WTC11 (cell line): ENCODE measurements at regions not wholly inside any gene's neighbourhood (a gene's known extent, or its start where the extent isn't known, plus 50 kb on each side); places are given as distances from the start of the nearest gene placed in this dataset.

Experiments used
- ATAC-seq: fragments of 200-7000 bp; cut with Tn5 transposase; 2 replicates; pipeline ENCODE4 v1.10.0; 2021; ENCODE audit warnings: mild to moderate bottlenecking, moderate library complexity
- CTCF ChIA-PET: fragments of 300-600 bp; sonication (Branson Sonifier 250); formaldehyde crosslinking; loops from one replicate; lab custom pipeline; 2021; ENCODE audit warnings: antibody characterized with exemption; lab: Charles Lee
- POLR2A ChIA-PET: fragments of 350-600 bp; sonication (Branson Sonifier 250); formaldehyde crosslinking; loops from one replicate; lab custom pipeline; 2021; ENCODE audit warnings: antibody characterized with exemption; lab: Charles Lee
- DNase-seq: peaks from one replicate; pipeline ENCODE4 v3.0.0; 2021; ENCODE audit warnings: low spot score
- H3K27ac Mint-ChIP-seq: 2 replicates; pipeline ENCODE4 v1.8.0; 2021; ENCODE audit warnings: mixed read lengths
- H3K27me3 Mint-ChIP-seq: 2 replicates; pipeline ENCODE4 v1.8.0; 2021; ENCODE audit warnings: low read depth, mild to moderate bottlenecking, moderate library complexity, mixed read lengths
- H3K36me3 Mint-ChIP-seq: 2 replicates; pipeline ENCODE4 v1.8.0; 2021; ENCODE audit warnings: mixed read lengths
- H3K4me1 Mint-ChIP-seq: 2 replicates; pipeline ENCODE4 v1.8.0; 2022; ENCODE audit warnings: mixed read lengths
- H3K4me3 Mint-ChIP-seq: 2 replicates; pipeline ENCODE4 v1.8.0; 2021; ENCODE audit warnings: mild to moderate bottlenecking, moderate library complexity, mixed read lengths
- H3K9me3 Mint-ChIP-seq: 2 replicates; pipeline ENCODE4 v1.8.0; 2021; ENCODE audit warnings: mixed read lengths
- ARID4B ChIP-seq: sonication (generic); formaldehyde crosslinking; IDR thresholded peaks from 2 replicates; pipeline ENCODE4 v1.8.0; 2023; ENCODE audit warnings: missing genetic modification reagents, mild to moderate bottlenecking, borderline replicate concordance
- ATF3 ChIP-seq: sonication (generic); formaldehyde crosslinking; conservative IDR thresholded peaks from 2 replicates; pipeline ENCODE4 v1.8.1; 2022; ENCODE audit warnings: mild to moderate bottlenecking, missing genetic modification reagents
- ESRRA ChIP-seq: sonication (generic); formaldehyde crosslinking; IDR thresholded peaks from 2 replicates; pipeline ENCODE4 v1.8.1; 2022; ENCODE audit warnings: mild to moderate bottlenecking, missing genetic modification reagents, borderline replicate concordance
- IRF1 ChIP-seq: sonication (generic); formaldehyde crosslinking; IDR thresholded peaks from 2 replicates; pipeline ENCODE4 v1.8.0; 2023; ENCODE audit warnings: missing genetic modification reagents
- NFE2L1 ChIP-seq: sonication (generic); formaldehyde crosslinking; IDR thresholded peaks from 2 replicates; pipeline ENCODE4 v1.8.1; 2023; ENCODE audit warnings: missing genetic modification reagents
- NR1H2 ChIP-seq: sonication (generic); formaldehyde crosslinking; IDR thresholded peaks from 2 replicates; pipeline ENCODE4 v1.9.0; 2021; ENCODE audit warnings: mild to moderate bottlenecking, moderate library complexity, missing genetic modification reagents
- OVOL2 ChIP-seq: fragments of 250-450 bp; sonication (Bioruptor Pico); IDR thresholded peaks from 2 replicates; pipeline ENCODE4 v1.9.0; 2021; ENCODE audit warnings: mild to moderate bottlenecking, borderline replicate concordance
- PRRX2 ChIP-seq: fragments of 250-450 bp; sonication (Bioruptor Pico); IDR thresholded peaks from 2 replicates; pipeline ENCODE4 v1.8.0; 2021; ENCODE audit warnings: mild to moderate bottlenecking
- SMAD3 ChIP-seq: sonication (generic); formaldehyde crosslinking; IDR thresholded peaks from 2 replicates; pipeline ENCODE4 v1.8.0; 2022; ENCODE audit warnings: missing genetic modification reagents, mild to moderate bottlenecking, borderline replicate concordance
- SP1 ChIP-seq: sonication (generic); formaldehyde crosslinking; conservative IDR thresholded peaks from 2 replicates; pipeline ENCODE4 v1.8.1; 2022; ENCODE audit warnings: missing genetic modification reagents
- ZNF121 ChIP-seq: sonication (generic); formaldehyde crosslinking; IDR thresholded peaks from 2 replicates; pipeline ENCODE4 v1.8.0; 2023; ENCODE audit warnings: missing genetic modification reagents
- ZNF425 ChIP-seq: fragments of 250-450 bp; sonication (Bioruptor Pico); conservative IDR thresholded peaks from 2 replicates; pipeline ENCODE4 v1.9.0; 2021; ENCODE audit warnings: mild to moderate bottlenecking
- TF ChIP-seq, protein P1 (sequence below): fragments of 250-450 bp; sonication (Bioruptor Pico); IDR thresholded peaks from 2 replicates; pipeline ENCODE4 v1.9.0; 2021; ENCODE audit warnings: mild to moderate bottlenecking
- TF ChIP-seq, protein P2 (sequence below): sonication (generic); formaldehyde crosslinking; IDR thresholded peaks from 2 replicates; pipeline ENCODE4 v1.8.1; 2023; ENCODE audit warnings: mild to moderate bottlenecking, missing genetic modification reagents
- TF ChIP-seq, protein P3 (sequence below): sonication (generic); formaldehyde crosslinking; IDR thresholded peaks from 2 replicates; pipeline ENCODE4 v1.8.1; 2023; ENCODE audit warnings: mild to moderate bottlenecking, missing genetic modification reagents

DNA sequence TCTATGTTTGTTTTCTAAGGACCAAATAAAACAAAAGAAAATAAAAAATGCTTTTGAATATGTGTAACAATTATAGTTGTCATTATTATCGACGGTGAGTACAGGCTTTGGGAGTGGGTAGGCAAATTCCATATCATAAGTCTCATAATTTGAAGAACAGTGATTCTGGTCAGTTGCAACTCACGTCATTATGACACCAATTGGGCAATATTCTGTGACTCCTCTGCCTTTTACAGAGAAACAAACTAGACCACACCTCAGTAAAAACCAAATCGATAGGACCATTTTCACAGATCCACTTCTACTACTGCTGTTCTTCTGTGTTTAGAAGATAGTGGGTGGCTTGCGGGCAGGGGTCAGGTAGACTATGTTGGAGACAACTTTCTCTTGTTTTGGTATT, 250.1 kb downstream of the C4orf33 start:
- no peak overlapping the region for H3K27ac Mint-ChIP-seq
- no peaks in the 10 kb centered on the region for H3K27me3 Mint-ChIP-seq
- no peak for ATAC-seq
- H3K36me3 Mint-ChIP-seq, result no peaks in the 10 kb centered on the region
- ChIA-PET CTCF (interaction anchor here (2.1 kb wide), 1 partner anchor 295 kb away, joined by 6 read pairs; no protein-coding TSS in a partner anchor), POLR2A (no interaction called here)
- TF ChIP-seq IRF1 (no peak), ZNF121 (CRISPR knock-in tag) (no peak), ATF3 (CRISPR knock-in tag) (no peak), ESRRA (CRISPR knock-in tag) (no peak), SMAD3 (CRISPR knock-in tag) (no peak), SP1 (CRISPR knock-in tag) (no peak), ARID4B (no peak)
- TF ChIP-seq, protein P1, sequence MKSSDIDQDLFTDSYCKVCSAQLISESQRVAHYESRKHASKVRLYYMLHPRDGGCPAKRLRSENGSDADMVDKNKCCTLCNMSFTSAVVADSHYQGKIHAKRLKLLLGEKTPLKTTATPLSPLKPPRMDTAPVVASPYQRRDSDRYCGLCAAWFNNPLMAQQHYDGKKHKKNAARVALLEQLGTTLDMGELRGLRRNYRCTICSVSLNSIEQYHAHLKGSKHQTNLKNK (CRISPR knock-in tag), result no peak
- TF ChIP-seq, protein P2, sequence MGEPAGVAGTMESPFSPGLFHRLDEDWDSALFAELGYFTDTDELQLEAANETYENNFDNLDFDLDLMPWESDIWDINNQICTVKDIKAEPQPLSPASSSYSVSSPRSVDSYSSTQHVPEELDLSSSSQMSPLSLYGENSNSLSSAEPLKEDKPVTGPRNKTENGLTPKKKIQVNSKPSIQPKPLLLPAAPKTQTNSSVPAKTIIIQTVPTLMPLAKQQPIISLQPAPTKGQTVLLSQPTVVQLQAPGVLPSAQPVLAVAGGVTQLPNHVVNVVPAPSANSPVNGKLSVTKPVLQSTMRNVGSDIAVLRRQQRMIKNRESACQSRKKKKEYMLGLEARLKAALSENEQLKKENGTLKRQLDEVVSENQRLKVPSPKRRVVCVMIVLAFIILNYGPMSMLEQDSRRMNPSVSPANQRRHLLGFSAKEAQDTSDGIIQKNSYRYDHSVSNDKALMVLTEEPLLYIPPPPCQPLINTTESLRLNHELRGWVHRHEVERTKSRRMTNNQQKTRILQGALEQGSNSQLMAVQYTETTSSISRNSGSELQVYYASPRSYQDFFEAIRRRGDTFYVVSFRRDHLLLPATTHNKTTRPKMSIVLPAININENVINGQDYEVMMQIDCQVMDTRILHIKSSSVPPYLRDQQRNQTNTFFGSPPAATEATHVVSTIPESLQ (CRISPR knock-in tag), result no peak
- TF ChIP-seq, protein P3, sequence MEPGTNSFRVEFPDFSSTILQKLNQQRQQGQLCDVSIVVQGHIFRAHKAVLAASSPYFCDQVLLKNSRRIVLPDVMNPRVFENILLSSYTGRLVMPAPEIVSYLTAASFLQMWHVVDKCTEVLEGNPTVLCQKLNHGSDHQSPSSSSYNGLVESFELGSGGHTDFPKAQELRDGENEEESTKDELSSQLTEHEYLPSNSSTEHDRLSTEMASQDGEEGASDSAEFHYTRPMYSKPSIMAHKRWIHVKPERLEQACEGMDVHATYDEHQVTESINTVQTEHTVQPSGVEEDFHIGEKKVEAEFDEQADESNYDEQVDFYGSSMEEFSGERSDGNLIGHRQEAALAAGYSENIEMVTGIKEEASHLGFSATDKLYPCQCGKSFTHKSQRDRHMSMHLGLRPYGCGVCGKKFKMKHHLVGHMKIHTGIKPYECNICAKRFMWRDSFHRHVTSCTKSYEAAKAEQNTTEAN (CRISPR knock-in tag), result no peak
- no peak overlapping the region for H3K4me3 Mint-ChIP-seq
- H3K9me3 Mint-ChIP-seq, result no peaks in the 10 kb centered on the region
- H3K4me1 Mint-ChIP-seq, result peaks cover 23% of the 10 kb centered on the region
- DNase-seq, result no peak

GRCh38 chr4:129346734-129347133, 250.8 kb downstream of the C4orf33 start:
- Mint-ChIP-seq H3K27me3 (no peaks in the 10 kb centered on the region), H3K9me3 (no peaks in the 10 kb centered on the region), H3K36me3 (no peaks in the 10 kb centered on the region), H3K4me1 (peaks cover 23% of the 10 kb centered on the region), H3K27ac (no peak overlapping the region), H3K4me3 (no peak overlapping the region)
- ChIA-PET CTCF (interaction anchor here (2.1 kb wide), 1 partner anchor 294 kb away, joined by 6 read pairs; no protein-coding TSS in a partner anchor), POLR2A (no interaction called here)
- TF ChIP-seq ZNF425 (CRISPR knock-in tag) (no peak), NR1H2 (CRISPR knock-in tag) (no peak), ARID4B (no peak), NFE2L1 (no peak), PRRX2 (CRISPR knock-in tag) (no peak), OVOL2 (CRISPR knock-in tag) (no peak)
- TF ChIP-seq, protein P1 (CRISPR knock-in tag), result no peak
- ATAC-seq (no peak), DNase-seq (no peak)
